Effector memory CD4-positive, alpha-beta T cell (primary cell): ENCODE measurements at regions not wholly inside any gene's neighbourhood (a gene's known extent, or its start where the extent isn't known, plus 50 kb on each side); places are given as distances from the start of the nearest gene placed in this dataset.
"Not testable (repeated sequence)": the region's sequence is repeated elsewhere in the genome, so short reads cannot be mapped to it uniquely, and the experiment has no call there.

Experiments used
- DNase-seq, 3 donors: peaks; one replicate each; pipeline ENCODE4 v3.0.0-alpha.2; 2020
- H3K27ac ChIP-seq: 2 replicates; pipeline ENCODE4 v1.7.0; 2013; ENCODE audit warnings: mild to moderate bottlenecking, low read length, moderate library complexity; ENCODE audit not compliant: insufficient read depth, poor library complexity, severe bottlenecking
- H3K27me3 ChIP-seq: replicated peaks from 2 replicates; pipeline ENCODE4 v1.7.0; 2013; ENCODE audit warnings: mild to moderate bottlenecking, low read length; ENCODE audit not compliant: insufficient read depth, control insufficient read depth, poor library complexity, severe bottlenecking
- H3K36me3 ChIP-seq: 2 replicates; pipeline ENCODE4 v1.7.0; 2013; ENCODE audit warnings: mild to moderate bottlenecking, low read length, moderate library complexity; ENCODE audit not compliant: control insufficient read depth, insufficient read depth
- H3K4me1 ChIP-seq: 2 replicates; pipeline ENCODE4 v1.7.0; 2013; ENCODE audit warnings: low read length, mild to moderate bottlenecking; ENCODE audit not compliant: control insufficient read depth, insufficient read depth, poor library complexity, severe bottlenecking
- H3K4me3 ChIP-seq: 2 replicates; pipeline ENCODE4 v1.7.0; 2013; ENCODE audit warnings: low read length, low read depth, mild to moderate bottlenecking; ENCODE audit not compliant: insufficient read depth, poor library complexity, severe bottlenecking
- H3K9me3 ChIP-seq: 2 replicates; pipeline ENCODE4 v1.7.0; 2013; ENCODE audit warnings: mild to moderate bottlenecking, low read length, moderate library complexity; ENCODE audit not compliant: control insufficient read depth

GRCh38 chr4:189665712-189666305 is 274.9 kb upstream of the FRG1 start:
- not testable (repeated sequence) for H3K27ac ChIP-seq, H3K36me3 ChIP-seq, DNase-seq, H3K4me1 ChIP-seq, H3K4me3 ChIP-seq, H3K9me3 ChIP-seq, H3K27me3 ChIP-seq

- DNase-seq, H3K36me3 ChIP-seq, H3K27ac ChIP-seq, H3K9me3 ChIP-seq, H3K4me3 ChIP-seq, H3K27me3 ChIP-seq, H3K4me1 ChIP-seq: not testable (repeated sequence)
Measured at GRCh38 chr4:189667386-189667785, 273.3 kb upstream of the FRG1 start.

- not testable (repeated sequence) for H3K4me1 ChIP-seq, H3K27ac ChIP-seq, H3K36me3 ChIP-seq, H3K4me3 ChIP-seq, H3K27me3 ChIP-seq, H3K9me3 ChIP-seq, DNase-seq
Measured at GRCh38 chr4:189697675-189698245, 242.9 kb upstream of the FRG1 start.

- not testable (repeated sequence) for H3K9me3 ChIP-seq, H3K27me3 ChIP-seq, DNase-seq, H3K27ac ChIP-seq, H3K36me3 ChIP-seq, H3K4me1 ChIP-seq, H3K4me3 ChIP-seq
Measured at GRCh38 chr4:189703000-189703399, 237.7 kb upstream of the FRG1 start.

GRCh38 chr4:189706821-189707220 is 233.9 kb upstream of the FRG1 start:
- DNase-seq, H3K27me3 ChIP-seq, H3K27ac ChIP-seq, H3K4me1 ChIP-seq, H3K4me3 ChIP-seq, H3K9me3 ChIP-seq, H3K36me3 ChIP-seq: not testable (repeated sequence)

- not testable (repeated sequence) for H3K27me3 ChIP-seq, H3K27ac ChIP-seq, H3K9me3 ChIP-seq, H3K4me3 ChIP-seq, H3K4me1 ChIP-seq, DNase-seq, H3K36me3 ChIP-seq
Measured at GRCh38 chr4:189707227-189707626, 233.4 kb upstream of the FRG1 start.

- H3K27me3 ChIP-seq, DNase-seq, H3K27ac ChIP-seq, H3K9me3 ChIP-seq, H3K4me1 ChIP-seq, H3K4me3 ChIP-seq, H3K36me3 ChIP-seq: not testable (repeated sequence)
Measured at GRCh38 chr4:189711956-189712355, 228.7 kb upstream of the FRG1 start.

- H3K9me3 ChIP-seq, H3K27ac ChIP-seq, H3K36me3 ChIP-seq, H3K4me1 ChIP-seq, H3K27me3 ChIP-seq, H3K4me3 ChIP-seq, DNase-seq: not testable (repeated sequence)
Measured at GRCh38 chr4:189721016-189721993, 219.4 kb upstream of the FRG1 start.

GRCh38 chr4:189722324-189723003 is 218.2 kb upstream of the FRG1 start:
- not testable (repeated sequence) for H3K4me1 ChIP-seq, H3K9me3 ChIP-seq, H3K4me3 ChIP-seq, DNase-seq, H3K27me3 ChIP-seq, H3K27ac ChIP-seq, H3K36me3 ChIP-seq
